ENCODE measurements at regions not wholly inside any gene's neighbourhood (a gene's known extent, or its start where the extent isn't known, plus 50 kb on each side); places are given as distances from the start of the nearest gene placed in this dataset.

GRCh38 chr10:109679478-109679877, 243.8 kb downstream of the XPNPEP1 start:
- TF ChIP-seq JUNB (IDR thresholded peaks at IDR 0.05; ENCODE audit: unreplicated experiment) (no peak), CTCF (conservative IDR thresholded peaks at IDR 0.05; ENCODE audit: low read depth in 2 of 2) (no peak), REST (IDR thresholded peaks at IDR 0.05; ENCODE audit: unreplicated experiment) (no peak), NANOG (IDR thresholded peaks at IDR 0.05; ENCODE audit: borderline replicate concordance) (no peak), ZNF114 (CRISPR knock-in tag; IDR thresholded peaks at IDR 0.05) (no peak), ZNF462 (CRISPR knock-in tag; IDR thresholded peaks at IDR 0.05) (no peak), CREB1 (CRISPR knock-in tag; IDR thresholded peaks at IDR 0.05; ENCODE audit: low read depth) (no peak), STAT1 (IDR thresholded peaks at IDR 0.05; ENCODE audit: unreplicated experiment) (no peak), ZNF331 (CRISPR knock-in tag; IDR thresholded peaks at IDR 0.05; ENCODE audit: low read depth) (no peak)
- H3K27ac Mint-ChIP-seq = no peak overlapping the region
- H3K4me2 ChIP-seq = no peak overlapping the region
- H3K79me2 ChIP-seq (replicated peaks; ENCODE audit: insufficient read depth) = no peaks in the 10 kb centered on the region
- H3K27me3 ChIP-seq (ENCODE audit: insufficient read depth) = no peaks in the 10 kb centered on the region
- no peak overlapping the region for H2AFZ ChIP-seq
- no peaks in the 10 kb centered on the region for H4K20me1 ChIP-seq (replicated peaks; ENCODE audit: insufficient read depth)
- no peaks in the 10 kb centered on the region for H3F3A ChIP-seq (replicated peaks; ENCODE audit: low read depth)
- H3K36me3 Mint-ChIP-seq (ENCODE audit: low read depth) = no peaks in the 10 kb centered on the region
- ATAC-seq = no peak
- H3K27ac ChIP-seq (ENCODE audit: low read depth) = no peak overlapping the region
- H3K4me1 Mint-ChIP-seq = no peaks in the 10 kb centered on the region
- H3K4me3 Mint-ChIP-seq = no peak overlapping the region
- H3K27me3 Mint-ChIP-seq (ENCODE audit: insufficient read depth, low read depth, poor library complexity) = peaks cover 6% of the 10 kb centered on the region
- no peaks in the 10 kb centered on the region for H3K4me1 ChIP-seq (ENCODE audit: insufficient read depth)
- H3K9me2 ChIP-seq (ENCODE audit: insufficient read depth) = no peaks in the 10 kb centered on the region; the same call in 1 of the 2 replicates
- H3K9me3 Mint-ChIP-seq = peaks cover 15% of the 10 kb centered on the region
- no peak overlapping the region for H3K4me3 ChIP-seq
- no peak for DNase-seq (ENCODE audit: low spot score)
- no peaks in the 10 kb centered on the region for H3K36me3 ChIP-seq (ENCODE audit: insufficient read depth)

Measured in GM23338 (cell line).